HG03457 (cell line): ENCODE measurements at regions not wholly inside any gene's neighbourhood (a gene's known extent, or its start where the extent isn't known, plus 50 kb on each side); places are given as distances from the start of the nearest gene placed in this dataset.
A peak's percentile ranks its signal among the peaks of the same experiment; 100 is the strongest.

Source experiments
- ATAC-seq: cut with Tn5 transposase; IDR thresholded peaks from one replicate; pipeline ENCODE4 v1.9.1; 2021; ENCODE audit warnings: moderate number of reproducible peaks; ENCODE audit not compliant: unreplicated experiment

DNA sequence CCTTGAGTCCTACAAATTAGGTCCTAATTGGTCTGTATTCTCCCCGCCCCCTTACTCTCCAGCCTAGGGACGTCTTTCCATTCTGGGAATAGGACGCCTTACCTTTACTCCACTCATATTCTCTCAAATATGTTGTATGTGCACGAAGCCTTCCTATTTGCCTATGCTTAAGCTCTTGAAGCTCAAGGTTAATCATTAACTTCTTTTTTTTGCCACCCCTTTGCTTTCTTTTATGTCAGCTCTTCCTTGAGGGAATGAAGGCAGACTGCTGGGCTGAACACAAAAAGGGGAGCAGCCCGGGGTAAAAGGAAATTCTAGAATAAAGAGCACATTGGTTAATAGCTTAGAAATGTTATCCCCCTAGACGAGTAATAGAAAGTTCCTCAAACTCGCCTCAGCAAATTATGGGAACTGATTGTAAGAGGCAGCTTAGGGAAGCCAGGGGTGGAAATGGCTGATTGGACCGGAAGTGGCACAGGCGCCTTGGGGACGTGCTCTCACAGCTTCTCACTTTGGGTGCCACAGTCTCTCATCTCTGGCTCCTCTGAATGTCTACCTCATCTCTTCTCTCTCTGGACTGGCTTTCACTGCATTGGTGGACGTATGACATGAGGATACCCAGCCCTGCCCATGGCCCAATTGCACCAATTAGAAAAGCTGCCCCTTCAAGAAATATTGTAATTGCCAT, 122.3 kb upstream of the IL12B start:
- no peak for ATAC-seq

DNA sequence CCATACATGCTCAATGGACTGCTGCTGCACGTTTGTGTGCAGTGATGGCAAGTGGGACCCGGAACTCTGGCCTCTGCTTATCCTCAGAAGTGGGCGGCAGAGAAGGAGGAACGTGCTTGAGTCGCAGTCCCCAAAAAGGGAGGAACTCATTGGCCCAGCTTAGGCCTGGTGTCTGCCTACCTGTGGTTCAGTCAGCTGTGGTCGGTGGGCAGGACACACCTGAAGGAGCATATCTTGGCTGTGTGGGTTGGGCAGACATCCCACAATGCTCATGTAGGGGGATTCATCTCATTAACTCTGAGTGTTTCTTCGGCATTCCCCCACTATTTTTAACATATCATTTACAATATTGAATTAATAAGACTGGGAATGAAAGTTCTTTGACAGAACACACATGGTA, 122.9 kb upstream of the IL12B start:
- no peak for ATAC-seq

DNA sequence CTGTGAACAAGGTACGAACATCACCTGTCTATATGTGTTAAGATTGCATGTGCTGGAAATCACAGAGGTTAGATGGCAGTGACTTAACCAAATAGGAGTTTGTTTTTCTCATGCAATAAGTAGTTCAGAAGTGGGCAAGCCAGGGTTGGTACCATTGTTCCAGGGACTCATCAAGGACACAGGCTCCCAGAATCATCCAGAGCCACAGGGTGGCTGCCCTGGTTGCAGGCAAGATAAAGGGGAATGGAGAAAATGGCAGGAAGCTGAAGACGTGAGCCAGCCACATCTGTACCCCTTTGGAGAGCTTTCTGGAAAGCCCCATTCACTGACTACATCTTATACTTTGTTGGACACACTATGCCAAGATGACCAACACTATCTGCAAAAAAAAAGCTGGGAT, 126.0 kb upstream of the IL12B start:
- ATAC-seq: no peak

DNA sequence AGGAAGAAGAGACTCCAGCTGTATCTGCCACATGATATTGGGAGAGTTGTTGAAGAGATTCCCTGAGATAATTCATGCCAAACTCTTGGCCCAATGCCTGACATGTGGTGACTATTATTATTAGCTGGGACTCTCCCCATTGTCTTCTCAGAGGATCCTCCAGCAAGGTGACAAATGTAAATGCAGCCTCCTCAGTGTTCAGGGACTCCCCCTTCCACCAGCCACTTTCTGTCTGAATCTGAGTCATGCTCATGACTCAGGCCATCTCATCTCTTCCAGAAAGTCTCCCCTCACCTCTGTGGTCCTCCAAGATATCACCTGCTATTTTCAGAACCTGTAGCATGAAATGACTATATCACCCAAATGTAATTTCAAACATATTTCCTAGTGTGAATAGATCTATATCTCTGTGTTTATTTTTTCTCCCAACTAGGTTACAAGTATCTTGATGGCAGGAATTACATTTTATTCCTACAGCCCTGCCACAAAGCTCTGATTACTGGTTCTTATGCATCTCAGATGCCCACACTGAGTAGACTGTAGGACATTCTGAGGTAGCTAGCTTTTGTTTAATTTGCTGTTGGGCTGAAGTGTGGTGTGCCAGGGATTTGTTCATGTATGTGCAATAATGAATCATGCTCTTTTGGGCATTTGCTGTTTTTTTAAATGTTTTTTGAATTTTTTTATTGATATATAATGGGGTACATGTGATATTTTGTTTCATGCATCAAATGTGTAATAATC, 126.6 kb upstream of the IL12B start:
- peak; percentile 83 for ATAC-seq

DNA sequence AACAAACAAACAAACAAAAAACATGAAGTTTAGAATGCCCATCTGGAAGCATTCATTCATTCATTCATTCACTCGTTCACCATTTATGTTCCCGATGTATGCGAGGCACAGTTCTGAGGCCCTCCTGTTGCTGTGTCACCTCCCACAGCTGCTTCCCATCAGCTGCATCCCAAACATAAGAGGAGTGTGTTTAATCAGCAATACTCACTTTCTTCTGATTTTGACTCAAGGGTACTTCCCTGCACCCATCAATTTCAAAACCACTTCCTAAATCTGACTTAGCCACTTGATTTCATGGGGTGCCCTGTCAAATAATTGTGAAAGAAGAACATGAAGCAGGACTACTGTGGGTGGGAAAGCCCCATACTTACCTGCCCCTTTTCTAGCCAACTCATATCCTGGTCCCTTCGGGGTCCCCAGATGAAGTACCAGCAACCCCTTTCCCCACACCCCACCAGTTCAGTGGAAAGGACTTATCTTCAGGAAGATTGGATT, 128.0 kb upstream of the IL12B start:
- ATAC-seq: peak; percentile 39

DNA sequence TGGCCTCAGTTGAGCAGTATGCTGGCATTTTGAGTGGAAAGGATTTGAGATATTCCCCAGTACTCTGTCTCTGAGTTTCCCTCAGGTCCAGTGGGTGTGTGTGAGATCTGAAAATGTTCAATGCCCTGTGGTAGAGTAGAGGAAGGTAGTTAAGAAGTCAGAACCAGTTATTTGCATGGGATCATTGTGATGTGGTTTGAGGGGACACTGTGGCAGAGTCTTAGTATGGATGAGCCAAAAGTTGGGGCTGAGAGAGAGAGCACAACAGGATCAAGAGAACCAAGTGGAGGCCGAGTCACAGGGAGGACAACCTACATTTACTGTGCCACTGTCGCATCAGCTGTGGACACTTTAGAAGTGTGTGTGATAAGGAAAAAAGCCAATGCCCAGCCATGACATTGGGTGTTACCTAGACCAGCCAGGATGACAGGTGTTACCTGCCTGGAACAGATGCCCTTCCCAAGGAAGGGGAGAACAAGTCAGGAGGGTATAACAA, 128.9 kb upstream of the IL12B start:
- no peak for ATAC-seq

DNA sequence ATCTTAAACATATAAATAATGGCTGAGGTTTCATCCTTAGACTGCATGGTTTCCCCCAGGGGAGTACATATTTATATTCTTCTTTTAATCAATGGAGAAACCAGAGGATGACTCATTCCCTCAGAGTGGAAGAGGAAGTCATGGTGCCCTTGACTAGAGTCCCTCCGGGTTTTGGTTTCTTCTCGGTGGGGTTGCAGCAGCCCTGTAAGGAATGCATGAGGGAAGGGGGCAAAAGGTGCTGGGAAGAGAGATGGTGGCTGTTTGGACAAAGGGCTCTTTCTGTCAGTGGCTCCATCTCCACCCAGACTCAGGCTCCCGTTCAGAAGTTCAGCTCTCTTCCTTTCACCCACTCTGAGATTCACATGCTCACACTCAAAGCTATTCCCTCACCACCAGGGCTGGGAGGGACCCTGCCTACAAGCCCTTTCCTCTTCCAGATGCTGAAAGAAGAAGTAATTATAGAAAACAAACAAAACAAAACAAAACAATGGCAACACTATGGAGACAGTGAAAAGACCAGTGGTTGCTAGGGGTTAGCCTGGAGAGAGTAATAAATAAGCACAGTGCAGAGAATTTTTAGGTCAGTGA, 129.8 kb upstream of the IL12B start:
- ATAC-seq: no peak

DNA sequence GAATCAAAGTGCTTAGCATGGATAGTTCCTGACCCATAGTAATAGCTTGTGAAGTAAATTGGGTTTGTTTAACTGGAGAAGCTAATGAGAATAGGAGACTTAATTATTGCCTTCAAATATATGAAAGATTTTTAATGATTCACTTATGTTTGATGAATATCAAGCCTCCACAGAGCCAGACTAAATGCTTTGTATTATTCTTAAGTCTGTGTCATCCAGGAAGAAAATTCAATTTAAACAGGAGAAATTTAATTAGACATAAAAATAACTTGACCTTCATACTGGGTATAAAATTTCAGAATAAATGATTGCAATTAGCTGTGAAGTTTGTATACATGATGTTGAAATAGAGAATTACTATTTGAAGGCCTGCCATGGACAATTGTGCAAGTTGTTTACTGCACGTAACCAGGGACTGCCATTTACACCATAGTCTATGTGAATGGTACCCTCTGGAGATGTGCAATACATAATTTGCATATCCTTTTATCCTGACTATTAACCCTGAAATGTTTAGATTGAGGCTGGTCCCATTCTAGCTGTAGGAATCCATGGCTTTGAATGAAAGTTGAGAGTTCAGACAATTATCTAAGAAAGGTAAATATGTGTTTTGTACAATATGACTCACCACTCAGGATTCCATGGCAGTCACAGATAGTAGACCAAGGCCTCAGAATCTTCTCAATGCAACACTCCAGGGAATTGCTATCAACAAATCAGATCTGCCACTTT, 133.5 kb upstream of the IL12B start:
- ATAC-seq: no peak

DNA sequence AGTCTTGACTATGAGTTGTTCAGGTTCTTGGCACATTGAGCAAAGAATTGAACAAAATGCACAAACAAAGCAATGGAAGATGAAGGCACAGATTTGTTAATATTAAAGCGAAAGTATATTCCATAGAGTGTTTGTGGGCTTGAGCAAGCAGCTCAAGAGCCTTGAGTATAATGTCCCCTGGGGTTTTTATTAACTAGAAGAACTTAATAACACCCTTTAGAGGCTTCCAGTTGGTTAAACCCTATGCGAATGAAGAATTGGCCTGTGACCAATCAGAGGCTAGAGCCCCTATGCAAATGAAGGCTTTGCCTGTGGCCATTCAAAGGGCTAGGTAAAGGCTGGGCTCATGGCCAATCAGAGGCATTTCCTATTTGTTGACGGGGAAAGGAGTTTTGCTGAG, 135.3 kb upstream of the IL12B start:
- no peak for ATAC-seq

DNA sequence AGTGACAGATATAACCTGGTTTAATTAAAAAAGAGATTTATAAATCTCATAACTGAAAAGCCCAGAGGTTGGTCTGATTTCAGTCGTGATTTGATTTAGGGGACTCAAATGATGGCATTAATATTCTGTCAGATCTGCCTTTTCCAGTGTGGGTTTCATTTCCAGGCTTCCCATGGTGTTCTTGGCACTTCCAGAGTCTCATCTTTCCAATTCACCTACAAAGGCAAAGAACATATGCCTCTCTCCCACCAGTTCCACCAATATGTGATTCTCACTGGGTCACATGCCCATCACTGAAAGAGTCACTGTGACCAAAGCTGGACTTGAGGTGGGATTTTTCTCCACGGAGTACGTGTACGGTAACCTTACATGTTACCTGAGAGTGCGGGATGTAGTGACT, 137.4 kb upstream of the IL12B start:
- ATAC-seq: no peak

DNA sequence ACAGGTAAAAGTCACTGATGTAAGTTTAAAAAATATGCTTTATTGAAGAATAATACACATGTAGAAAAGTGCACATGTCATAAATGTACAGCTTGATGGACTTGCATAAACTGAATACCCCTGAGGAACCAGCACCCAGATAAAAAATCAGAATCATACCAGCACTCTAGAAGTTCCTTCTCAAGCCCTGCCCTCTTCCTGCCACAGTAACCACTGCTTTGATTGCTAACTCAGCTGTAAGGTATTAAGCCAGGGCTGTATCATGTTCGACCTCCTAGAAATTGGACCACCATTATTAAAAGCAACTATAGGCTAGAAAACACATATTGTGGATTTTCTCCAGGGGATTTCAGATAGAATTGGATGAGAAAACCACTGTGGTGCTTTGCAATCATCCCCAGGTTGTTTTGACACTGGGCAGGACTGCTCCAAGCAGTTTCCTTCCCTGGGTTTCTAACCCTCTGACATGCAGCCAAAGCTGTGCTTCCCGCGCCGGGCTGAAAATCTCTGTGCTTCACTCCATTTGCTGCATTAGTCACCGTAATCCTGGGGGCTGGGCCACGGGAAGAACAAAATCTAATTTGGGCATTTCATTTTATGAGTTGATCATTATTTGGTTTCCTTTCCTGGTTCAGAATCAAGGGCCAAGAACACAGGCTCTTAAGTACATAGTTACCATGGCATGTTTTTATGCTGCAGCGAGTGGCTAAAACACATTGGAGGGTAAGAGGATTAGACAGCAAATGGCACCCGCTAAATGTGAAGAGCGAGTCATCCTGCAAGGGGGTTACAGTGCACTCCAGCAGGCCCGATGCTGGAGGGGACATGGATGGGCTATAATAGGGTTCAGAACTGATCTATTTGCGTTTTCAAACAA, 139.4 kb upstream of the IL12B start:
- ATAC-seq: no peak

DNA sequence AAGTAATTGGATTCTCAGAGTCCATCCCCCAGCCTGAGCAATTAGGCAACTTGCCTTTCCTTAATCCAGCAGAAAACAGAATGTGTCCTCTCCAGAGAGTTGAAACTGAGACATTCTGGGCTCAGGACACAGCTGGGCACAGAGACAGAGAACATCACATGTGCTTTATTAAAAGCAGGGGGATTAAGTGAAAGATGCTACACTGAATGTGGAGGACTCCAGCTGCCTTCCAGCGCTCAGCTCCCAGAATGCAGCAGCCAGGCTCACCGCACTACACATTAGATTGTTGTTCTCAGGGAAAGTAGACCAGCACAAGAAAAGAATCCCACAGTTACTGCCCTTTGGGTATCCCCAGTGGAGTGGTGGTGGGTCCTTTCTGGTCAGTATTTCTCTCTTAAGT, 141.6 kb upstream of the IL12B start:
- no peak for ATAC-seq

DNA sequence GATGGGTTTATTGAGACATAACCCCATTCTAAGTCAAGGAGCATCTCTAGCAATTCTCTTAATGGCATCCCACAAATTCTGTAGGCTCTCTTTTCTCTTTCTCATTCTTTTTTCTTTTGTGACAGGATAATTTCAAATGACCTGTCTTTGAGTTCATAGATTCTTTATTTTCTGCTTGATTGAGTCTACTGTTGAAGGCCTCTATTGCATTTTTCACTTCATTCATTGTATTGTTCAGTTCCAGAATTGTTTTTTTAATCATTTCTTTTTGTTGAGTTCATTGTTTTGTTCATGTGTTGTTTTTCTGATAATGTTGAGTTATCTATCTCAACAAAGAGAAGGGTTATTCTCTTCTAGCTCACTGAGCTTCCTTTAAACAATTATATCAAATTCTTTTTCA, 144.7 kb upstream of the IL12B start:
- no peak for ATAC-seq

DNA sequence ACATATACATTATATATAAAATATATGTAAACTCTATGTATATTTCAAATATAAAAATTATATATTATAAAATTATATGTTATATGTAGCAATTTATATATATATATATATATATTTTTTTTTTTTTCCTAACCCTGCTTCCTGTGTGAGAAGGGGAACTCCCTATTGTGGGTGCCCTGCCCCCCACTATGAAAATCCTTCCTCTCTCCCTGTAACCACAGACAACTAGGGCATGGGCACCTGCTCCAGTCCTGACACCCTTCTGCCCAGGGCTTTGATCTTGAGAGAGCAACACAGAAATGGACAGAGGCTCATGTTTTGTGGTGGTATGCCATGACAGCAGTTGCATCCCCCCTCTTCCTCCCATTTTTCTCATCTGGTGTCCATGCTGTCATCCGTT, 148.7 kb upstream of the IL12B start:
- no peak for ATAC-seq

DNA sequence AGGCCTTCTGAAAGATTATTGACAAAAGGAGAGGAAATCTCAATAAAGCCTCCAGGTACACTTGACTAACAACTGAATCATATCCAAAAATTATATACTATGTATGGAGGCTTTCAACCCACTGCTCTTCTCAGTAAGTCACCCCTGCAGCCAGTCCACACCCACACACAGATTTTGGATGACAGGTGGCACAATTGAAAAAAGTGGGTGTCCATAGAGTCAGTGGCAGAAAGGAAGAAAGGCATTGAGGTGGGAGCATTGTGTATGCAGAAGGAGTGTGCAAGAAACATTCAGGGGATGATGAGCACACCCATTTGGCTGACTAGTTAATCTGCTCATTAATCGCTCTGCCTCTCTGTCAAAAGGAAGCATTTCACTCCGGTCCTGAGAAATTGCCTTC, 150.6 kb upstream of the IL12B start:
- ATAC-seq: no peak

DNA sequence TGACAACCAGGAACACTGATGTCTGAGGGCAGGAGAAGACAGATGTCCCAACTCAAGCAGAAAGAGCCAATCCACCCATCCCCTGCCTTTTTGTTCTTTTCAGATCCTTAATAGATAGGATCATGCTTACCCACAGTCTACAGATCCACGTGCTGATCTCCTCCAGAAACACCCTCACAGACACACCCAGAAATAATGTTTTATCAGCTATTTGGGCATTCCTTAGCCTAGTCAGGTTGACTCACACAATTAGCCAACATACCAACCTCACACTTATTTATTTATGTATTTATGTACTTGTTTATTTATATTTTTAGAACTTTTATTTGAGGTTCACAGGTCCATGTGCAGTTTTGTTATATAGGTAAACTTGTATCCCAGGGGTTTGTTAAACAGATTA, 151.5 kb upstream of the IL12B start:
- ATAC-seq: no peak

DNA sequence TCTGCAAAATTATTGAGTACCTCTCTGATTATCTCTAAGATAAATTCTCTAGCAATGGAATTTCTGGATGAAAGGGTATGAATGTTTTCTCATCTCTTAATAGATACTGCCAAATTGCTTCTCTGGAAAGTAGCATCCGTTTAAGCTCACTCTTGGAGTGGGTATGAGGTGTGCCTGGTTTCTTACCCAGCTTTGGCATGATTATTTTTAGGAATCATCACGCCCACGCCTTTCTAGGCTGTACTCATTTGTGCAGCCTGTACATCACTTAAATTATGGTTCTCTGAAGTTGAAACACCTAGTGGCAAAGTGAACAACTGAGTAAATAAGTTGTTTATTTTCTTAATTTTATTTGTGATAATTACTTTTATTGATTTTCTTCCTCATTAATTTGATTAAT, 156.5 kb upstream of the IL12B start:
- ATAC-seq: no peak

DNA sequence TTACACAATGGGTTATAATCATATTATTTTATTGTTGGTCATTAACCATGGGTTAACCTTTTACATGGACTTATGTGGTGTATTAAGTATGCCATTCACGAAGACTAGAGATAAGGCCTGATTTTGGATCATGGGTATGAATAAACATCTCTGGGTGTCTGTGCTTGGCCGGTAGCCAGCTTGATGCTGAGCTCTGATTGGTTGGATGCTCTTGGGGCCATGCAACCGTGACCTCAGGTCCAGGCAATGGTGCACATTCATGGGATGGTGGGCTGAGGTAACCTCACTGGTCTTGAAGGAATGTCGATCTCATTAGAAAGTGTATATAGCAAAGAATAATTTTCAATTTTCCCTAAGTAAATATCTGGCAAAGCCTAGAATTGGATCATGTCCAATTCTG, 158.2 kb upstream of the IL12B start:
- ATAC-seq: no peak

DNA sequence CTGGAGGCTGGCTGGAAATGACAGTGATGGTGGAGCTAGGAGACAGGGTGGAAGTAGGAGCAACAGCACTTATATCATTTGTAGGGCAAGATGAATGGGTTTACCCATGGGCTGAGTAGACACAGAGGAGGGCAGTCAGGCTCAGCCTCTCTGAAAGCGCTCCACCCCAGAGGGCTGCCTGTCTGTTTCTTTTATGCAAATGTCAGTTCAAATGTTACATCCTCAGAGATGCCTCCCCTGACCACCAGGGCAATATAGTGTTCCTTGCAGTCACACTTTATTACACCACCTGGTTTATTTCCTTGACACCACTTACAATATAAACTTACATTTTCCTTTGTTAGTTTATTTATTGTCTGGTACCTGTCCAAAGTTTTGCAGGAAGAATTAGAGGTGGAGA, 159.5 kb upstream of the IL12B start:
- ATAC-seq: no peak

DNA sequence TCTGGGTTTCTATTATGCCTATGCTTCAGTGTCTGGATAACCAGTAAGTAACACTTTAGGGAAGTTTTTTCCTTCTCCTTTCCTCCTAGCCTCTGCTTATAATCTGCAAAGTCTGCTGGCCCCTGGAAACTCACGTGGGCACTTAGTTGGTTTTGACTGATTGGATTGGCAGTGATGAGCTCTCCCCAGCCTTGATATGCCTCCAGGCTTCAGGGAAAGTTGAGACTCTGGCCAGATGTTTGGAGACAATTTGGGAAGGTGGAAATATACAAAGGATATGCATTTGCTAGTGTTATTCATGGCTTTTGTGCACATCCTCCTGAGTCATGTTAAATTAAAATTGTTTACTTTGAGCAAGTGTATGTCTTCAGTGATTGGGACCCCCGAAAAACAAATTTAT, 160.2 kb upstream of the IL12B start:
- ATAC-seq: no peak
